Left lobe of liver (tissue), 2 donors: ENCODE measurements at regions not wholly inside any gene's neighbourhood (a gene's known extent, or its start where the extent isn't known, plus 50 kb on each side); places are given as distances from the start of the nearest gene placed in this dataset.

Source experiments
- ATAC-seq: fragments of 200-7000 bp; cut with Tn5 transposase; one replicate; pipeline ENCODE4 v1.9.1; 2020; ENCODE audit warnings: mild to moderate bottlenecking, moderate library complexity
- DNase-seq: peaks from one replicate; pipeline ENCODE4 v3.0.0-alpha.2; 2020; ENCODE audit warnings: low spot score
- donor health status: DM: no; HTN: no; CAD: no; lungs with moderate emphysema.
- donor health status: DM: no; HTN: yes; CAD: no.

DNA sequence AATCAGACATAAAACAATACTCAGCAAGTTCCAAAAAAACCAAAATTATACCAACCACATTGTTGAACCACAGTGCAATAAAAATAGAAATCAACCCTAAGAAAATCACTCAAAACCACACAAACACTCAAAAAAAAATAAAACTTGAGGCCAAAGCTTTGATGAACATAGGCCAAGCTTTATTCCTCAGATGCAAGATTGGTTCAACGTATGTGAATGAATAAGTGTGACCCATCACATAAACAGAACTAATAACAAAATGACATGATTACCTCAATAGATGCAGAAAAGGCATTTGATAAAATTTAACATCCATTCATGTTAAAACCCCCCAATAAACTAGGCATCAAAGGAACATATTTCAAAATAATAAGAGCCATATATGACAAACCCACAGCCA is 506.1 kb upstream of the FZD8 start:
- no peak for ATAC-seq

DNA sequence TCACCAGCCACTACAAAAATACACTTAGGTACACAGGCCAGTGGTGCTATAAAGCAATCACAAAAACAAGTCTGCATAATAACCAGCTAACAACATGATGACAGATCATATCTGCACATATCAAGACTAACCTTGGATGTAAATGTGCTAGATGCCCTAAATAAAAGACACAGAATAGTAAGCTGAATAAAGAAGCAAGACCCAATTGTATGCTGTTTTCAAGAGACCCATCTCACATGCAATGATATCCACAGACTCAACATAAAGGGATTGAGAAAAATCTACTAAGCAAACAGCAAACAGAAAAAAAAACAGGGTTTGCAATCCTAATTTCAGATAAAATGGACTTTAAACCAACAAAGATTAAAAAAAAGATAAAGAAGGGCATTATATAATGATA is 505.4 kb upstream of the FZD8 start:
- DNase-seq = no peak
- ATAC-seq = no peak

More for the DNA sequence above, 506.1 kb upstream of the FZD8 start:
- no peak for DNase-seq

DNA sequence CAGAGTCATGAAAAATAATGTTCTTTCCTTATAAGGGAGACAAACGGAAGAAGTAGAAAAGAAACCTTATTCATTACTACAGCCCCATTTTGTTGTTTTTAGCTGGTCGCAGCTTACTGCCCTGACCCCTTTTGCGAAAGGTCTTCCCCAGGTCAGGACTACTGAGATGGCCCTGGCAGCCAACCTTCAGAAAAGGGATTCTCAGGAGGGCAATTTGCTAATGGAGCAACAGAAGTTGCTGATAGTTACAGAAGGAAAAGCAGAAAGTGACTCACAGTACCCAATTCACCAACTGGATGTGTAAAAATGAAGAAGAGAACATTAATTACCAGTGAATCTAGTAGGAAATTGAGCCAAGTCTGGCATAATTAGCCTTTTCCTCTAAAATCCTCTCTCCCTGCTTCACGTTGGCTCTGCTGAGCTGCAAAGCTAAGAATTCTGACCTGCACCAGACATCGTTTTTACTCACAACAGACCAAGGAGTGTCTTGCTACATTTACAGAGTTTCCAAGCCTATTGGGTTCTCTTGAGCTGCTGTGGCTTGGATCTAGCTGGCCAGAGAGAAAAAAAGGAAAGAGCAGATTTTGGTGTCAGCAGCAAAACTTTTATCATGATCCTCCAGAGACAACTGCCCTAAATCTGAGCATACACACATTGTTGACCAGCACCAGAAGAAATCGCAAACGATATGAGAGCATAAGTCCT is 499.9 kb upstream of the FZD8 start:
- DNase-seq (no peak), ATAC-seq (peak; percentile 19)

DNA sequence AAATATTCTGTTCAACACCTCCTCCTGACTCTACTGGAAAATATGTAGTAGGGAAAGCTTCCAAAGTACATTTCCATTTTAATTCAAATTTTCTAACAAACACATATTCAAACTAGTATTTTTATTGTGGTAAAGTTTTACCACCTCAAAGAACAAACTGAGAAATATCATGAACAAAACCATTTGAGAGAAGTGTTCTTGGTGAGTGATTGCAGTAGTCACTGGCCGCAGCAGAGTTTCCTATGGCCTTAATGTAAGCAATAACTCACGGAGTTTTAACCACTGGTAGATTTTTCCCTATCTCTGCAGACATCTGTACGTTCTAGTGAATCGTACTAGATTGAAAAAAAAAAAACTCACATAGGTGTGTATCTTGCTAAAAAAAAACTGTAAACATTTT is 487.0 kb upstream of the FZD8 start:
- ATAC-seq = no peak
- DNase-seq = no peak

DNA sequence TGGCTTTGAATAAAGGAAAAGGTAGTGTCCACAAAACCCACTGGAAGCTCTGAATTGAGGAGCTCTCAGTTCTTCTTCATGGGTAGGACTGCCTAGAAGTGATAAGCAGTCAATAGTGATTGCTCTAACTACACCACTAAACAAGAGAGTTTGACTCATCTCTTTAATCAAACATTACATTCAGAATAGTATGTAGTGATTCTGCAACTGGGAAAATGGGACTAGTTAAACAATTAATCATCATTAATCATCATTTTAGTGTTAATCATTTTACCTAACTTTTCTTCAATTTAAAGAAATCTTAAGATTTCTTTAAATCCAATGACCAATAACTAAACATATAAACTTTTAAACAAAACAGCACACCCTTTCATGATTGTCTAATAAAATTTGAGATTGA is 484.0 kb upstream of the FZD8 start:
- ATAC-seq (no peak), DNase-seq (no peak)

DNA sequence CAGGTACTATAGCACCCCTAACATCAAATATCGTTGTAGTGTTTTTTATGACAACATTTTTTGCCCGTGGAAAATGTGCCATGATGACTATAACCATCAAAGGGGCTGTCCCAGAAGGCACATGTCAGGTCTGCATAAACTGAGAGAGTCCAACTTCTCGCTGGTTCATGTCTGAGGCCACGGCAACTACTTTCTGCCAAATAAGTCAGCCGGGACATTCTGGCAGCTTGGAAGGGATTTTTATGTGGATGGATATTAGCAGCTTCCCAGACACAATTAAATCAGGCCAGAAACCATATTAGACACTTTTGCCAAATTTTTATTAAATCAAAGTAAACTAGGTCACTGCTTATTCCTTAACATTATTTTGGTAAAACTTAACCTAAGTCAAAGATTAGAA is 477.4 kb upstream of the FZD8 start:
- DNase-seq = no peak
- ATAC-seq = peak; percentile 38

DNA sequence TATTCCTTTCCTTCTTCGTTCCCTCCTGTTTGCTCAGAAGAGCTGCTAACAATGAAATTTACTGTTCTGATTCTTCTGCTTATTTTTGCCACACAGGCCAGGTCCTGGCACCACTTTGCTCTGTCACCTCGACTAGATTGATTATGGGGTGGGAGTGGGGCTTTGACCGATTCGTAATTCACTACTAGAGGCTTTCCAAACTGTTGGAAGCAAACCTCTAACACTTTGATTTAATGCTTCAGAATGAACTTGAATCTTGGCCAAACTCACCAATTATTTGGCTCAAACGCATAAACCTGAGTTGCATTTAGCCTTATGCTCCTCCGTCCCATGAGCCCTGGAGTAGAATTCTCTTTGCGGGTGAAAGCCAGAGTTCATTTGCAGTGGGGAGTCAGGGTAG is 476.2 kb upstream of the FZD8 start:
- DNase-seq (no peak), ATAC-seq (no peak)

DNA sequence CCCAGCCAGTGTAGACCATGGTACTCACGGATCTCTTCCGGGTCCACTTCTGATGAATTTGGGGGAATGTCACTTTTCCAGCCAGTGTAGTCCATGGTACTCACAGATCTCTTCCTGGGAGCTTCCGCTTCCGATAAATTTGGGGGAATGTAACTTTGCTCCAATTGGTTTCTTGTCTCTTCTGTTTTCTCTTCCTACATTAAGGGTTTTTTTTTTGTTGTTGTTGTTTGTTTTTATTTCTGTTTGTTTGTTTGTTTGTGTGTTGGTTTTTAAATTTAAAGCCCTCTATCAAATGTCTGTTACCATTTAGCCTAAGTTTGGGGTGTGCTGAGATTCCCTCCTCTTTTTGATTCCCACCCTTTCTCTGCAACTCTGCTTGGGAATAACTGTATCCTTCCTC is 475.8 kb upstream of the FZD8 start:
- no peak for ATAC-seq
- no peak for DNase-seq

DNA sequence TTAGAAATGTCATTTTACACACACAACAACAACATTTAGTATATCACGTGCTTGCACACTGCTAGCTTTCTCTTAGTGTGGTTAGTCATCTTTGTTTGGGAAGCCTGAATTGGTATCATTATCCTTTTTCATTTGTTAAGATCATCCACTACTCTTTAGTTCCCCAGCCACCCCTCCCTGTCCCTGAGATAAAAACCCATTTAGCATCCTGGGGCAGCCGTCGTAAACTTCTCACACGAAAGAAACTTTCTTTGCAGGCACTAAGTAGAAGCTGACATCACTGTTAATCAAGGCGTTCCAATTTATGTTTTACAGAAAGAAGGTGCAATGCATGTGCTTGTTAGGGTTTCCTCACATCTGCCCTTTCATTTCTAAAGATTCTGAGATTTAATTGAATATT is 475.1 kb upstream of the FZD8 start:
- DNase-seq (no peak), ATAC-seq (no peak)

DNA sequence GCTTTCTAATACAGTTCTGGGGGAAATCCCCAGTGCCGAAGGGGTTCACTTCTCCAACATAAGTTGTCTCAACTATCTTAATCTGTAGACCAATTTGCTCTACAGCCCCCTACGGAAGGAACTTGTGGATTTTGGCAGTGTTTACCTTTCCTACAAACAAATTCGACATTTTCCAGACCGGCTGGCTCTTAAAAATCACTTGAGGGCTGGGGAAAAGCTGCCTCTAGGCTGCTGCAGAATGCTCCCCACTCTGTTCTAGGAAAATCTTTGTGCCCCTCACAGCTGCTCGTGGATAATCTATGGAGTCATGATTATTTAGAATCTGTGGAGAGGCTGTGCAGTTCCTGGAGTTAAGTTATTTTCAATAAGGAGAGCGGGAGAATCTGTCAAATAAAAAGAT is 474.6 kb upstream of the FZD8 start:
- ATAC-seq (no peak), DNase-seq (no peak)

DNA sequence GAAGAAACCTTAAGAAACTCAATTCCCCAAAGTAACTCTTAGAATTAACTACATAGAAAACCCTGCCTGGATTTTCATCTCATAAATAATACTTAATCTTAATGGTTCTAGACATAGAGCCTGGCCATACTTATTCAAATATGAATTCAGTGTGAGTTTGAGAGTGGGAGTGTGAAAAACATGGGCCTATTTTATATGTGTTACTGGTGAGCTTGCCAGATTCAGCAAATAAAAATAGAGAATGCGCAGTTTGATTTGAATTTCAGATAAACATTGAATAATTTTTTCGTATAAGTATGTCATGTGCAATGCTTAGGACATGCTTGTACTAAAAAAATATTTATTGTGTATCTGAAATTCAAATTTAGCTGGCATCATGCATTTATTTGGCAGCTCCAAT is 473.9 kb upstream of the FZD8 start:
- DNase-seq (no peak), ATAC-seq (no peak)

DNA sequence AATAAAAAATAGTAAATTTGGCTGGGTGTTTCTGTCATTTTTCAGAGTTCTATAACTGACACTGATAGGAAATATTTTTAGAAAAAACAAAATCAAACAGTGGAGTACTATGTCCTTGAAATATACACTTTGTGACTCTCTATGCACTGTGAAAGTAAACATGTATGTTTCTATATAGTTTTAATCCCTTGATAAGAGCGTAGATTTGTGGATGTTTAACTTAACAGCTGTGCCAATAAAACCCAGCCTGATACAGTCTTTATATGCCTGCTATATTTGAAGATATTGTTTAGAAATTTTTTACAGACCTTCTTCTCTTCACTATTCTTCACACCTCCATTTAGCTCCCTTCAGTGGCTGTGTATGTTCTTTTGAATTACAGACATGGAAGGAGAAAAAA is 473.3 kb upstream of the FZD8 start:
- DNase-seq = no peak
- ATAC-seq = no peak

DNA sequence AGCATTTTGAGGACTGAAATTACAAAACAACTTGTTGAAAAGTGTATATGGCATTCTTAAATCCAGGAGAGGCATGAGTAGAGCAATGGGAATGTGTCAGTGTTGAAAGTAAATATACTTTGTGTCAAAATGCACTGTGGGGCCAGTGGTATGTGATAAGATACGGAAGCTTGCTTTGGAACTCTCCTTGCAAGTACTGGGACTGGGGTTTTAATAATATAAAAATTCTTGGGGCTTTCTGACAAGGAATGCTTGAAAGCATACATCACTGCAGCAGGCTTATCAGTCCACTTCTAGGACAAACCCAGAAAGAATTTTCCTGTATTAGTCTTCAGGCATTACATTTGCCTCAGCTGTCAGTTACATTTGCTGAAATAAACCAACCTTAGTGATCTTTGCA is 472.8 kb upstream of the FZD8 start:
- ATAC-seq = no peak
- no peak for DNase-seq

DNA sequence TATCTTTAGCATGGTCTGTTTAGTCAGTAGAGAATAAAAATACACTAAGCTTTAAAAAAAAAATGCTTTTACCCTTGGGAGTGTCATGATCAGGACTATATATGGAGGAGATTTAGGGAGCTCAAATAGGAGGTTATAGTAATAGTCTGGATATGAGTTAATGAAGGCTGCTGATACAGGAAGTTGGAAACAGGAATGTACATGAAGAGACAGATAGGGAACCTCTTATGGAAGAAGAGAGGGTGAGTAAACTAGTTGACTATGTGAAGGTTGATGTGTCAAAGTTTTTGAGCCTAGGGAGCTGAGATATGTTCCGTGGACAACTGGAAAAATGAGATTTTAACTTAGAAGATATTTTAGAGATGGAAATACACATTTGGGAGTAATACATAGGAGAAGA is 472.0 kb upstream of the FZD8 start:
- ATAC-seq = no peak
- DNase-seq = no peak

DNA sequence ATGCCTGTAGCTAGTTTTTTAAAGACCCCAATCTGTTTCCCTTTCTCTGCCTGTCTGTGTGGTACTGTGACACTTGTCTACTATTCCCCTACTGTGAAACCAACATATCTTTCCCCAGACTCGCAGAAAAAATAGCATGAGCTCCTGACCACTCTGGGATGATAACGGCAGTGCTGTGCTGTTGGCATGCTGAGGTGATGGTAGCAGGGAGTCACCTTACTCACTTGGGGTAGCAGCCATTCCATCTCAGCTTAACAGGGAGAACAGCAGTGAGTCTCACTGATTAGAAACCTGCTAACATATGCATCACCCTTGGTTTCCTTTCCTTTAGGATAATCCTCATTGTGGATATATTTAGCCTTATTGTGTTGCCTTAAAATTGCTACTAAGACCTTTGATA is 469.6 kb upstream of the FZD8 start:
- ATAC-seq = no peak

DNA sequence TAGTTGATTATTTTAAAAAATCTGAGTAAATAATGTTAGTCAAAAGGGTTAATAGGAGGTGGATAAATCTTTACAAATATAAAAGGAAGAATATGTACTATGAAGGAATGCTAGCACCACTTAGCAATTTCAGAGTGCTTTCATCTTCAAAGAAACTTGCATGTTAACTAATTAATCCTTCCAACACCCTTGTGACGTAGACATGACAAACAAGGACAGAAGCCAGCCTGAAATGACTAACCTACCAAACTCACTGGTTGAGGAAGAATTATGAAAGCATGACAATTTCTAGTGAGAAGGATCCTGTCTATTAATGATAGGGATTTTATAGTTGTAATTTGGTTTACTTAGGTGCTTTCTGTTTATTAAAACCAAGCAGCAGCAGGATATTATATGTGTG is 468.0 kb upstream of the FZD8 start:
- no peak for DNase-seq
- ATAC-seq = peak; percentile 67

More for the DNA sequence above, 469.6 kb upstream of the FZD8 start:
- no peak for DNase-seq

DNA sequence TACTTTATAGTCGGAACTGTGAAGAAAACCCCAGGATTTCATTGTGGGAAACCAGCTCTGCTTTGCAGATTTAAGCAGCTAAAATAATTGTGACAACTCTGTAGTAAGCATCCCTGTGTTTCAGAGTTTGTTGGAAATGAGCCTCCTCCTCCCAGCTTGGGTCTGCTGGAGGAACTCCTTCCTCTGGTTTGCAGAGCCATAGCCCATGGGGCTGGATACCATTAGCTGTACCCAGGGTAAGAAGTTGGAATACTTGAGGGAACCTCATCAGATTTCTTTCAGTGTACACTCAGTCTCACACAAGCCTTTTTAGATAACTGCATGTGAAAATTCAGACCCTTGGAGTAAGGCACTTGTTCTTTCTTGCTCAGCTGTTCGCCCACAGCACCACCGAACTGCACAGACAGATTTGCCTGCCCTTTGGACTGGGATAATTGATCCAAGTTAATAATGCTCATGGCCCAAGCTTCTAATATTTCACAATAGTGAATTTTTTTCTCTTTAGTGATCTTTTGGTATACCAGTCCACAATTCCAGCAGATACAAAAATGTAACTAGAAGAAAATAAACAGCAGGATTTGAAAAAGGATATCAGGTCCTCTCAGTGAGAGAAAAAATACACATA is 467.4 kb upstream of the FZD8 start:
- ATAC-seq = peak; percentile 90
- DNase-seq = peak; percentile 52

DNA sequence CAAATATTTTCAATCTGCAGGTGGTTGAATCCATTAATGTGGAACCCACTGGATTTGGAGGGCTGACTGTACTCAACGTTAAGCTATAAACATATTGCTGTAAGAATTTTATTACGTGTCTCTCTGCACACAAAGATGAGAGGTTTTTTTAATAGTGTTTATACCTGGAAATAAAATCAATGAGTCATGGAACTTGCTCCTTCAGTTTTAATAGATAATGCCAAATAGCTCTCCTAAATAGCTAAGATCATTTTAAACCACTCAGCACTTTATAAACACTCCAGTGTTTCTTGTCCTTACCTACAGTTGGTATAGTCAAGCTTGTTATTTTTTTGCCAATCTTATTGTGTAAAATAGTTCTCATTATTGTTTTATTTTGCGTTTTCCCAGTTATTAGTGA is 455.6 kb upstream of the FZD8 start:
- ATAC-seq (no peak), DNase-seq (no peak)

DNA sequence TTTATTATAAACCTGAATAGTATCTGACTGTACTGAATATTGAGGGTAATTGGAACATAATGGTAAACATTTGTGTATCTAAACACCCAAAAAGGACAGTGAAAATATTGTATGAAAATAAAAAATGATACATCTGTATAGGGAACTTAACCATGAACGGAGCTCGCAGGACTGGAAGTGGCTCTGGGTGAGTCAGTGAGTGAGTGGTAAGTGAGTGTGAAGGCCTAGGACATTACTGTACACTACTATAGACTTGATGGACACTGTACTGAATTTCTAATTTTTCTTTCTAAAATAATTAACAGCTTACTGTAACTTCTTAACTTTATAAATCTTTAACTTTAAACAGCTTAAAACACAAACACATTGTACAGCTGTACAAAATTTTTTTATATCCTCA is 454.5 kb upstream of the FZD8 start:
- DNase-seq = no peak
- no peak for ATAC-seq

DNA sequence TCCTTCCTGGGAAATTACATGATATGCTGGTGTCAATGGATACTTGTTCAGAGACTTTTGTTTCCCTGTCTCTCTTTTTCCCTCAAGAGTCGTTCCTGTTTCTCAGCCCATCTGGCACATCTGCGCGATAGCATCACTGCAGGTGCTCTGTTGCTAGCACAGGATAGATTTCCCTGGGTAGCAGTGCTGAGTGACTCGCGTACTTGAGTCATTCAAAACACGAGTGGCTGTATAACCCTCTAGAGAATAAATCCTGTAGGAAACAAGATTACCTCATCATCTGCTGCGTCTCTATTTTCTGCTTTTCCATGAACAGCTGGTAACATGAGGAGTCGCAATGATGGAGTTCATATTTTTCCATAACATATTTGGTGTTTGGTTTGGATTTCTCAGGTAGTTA is 452.0 kb upstream of the FZD8 start:
- DNase-seq (no peak), ATAC-seq (no peak)

DNA sequence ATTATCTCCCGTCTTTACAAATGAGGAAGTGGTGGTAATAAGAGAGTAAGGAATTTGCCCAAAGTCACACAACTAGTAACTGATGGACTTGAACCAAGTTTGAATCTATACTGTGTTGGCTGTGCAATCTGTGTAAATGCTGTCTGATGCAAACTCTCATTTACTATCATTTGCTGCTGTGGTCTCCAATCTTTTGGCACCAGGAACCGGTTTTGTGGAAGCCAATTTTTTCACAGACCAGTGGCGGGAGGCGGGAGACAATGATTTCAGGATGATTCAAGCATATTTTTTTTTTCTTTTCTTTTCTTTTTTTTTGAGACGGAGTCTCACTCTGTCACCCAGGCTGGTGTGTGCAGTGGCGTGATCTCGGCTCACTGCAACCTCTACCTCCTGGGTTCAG is 450.0 kb upstream of the FZD8 start:
- DNase-seq (no peak), ATAC-seq (no peak)

DNA sequence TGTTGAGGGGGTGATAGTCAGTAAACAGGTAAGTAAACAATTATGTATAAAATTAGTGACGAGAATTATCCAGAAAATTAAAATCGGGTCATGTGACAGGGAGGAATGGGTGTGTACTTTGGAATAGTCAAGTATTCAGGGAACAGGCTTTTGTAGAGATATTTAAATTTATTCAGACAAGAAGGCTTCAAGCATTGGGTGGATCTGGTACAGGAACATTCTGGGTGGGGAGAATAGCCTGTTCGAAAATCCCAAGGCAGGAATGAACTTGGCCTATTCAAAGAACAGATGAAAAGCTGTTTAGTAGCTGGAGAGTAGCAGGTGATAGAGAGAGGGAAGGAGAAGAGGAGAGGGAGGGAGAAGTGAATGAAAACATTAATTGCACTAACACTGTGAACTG is 448.9 kb upstream of the FZD8 start:
- ATAC-seq (no peak), DNase-seq (no peak)

DNA sequence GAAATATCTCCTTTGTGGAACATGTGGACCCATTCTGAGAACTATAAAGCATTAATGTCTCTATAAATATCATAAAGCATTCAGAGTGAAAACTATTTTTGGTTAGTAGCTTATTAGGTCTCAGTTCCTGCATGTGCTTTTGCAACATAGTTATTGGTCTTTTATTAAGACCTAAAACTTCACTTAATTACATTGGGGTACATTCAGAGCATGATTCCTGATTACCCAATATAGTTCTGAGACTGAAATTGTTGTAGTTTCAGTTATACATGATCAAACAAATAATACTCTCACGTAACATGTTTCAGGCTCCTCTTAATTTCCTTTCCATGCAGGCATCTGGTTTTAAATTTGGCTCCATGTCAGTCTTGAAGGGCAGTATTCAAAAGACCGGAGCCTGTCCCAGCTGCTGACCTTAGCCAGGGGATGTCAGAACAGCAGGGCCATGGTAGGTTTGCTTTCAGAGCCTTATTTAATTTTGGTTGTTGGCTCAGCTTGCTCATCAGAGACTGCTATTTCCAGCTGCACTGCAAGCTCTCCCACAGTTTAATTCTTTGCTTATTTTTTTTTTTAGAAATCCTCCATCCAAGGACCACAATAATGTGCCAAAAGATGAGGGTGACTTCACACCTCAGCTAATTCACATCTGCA is 447.8 kb upstream of the FZD8 start:
- DNase-seq = no peak
- no peak for ATAC-seq
